ENCODE measurements at regions not wholly inside any gene's neighbourhood (a gene's known extent, or its start where the extent isn't known, plus 50 kb on each side); places are given as distances from the start of the nearest gene placed in this dataset.

- no peak for ATAC-seq (ENCODE audit: low FRiP score in 2 of 2)
- H3K27me3 ChIP-seq: no peaks in the 10 kb centered on the region
- peaks cover 0 to 18% (median 0%) of the 10 kb centered on the region in 4 donors for H3K9me3 ChIP-seq
- no peak overlapping the region for H3K4me3 ChIP-seq
- H3K27ac ChIP-seq: no peak overlapping the region
- H3K36me3 ChIP-seq: no peaks in the 10 kb centered on the region
- no peak for DNase-seq
- 86% methylated on average over 7 of the region's 7 CpGs; no CpG with 5 or more reads in 1 of the 2 donors for WGBS, 2 donors
- no peaks in the 10 kb centered on the region for H3K4me1 ChIP-seq
- TF ChIP-seq POLR2AphosphoS5 (IDR thresholded peaks at IDR 0.05) (no peak), EP300 (IDR thresholded peaks at IDR 0.05) (no peak)
Observed at GRCh38 chrX:122906726-122907125, 277.4 kb upstream of the GRIA3 start.

- TF ChIP-seq CTCF (IDR thresholded peaks at IDR 0.05) (no peak), EP300 (IDR thresholded peaks at IDR 0.05) (no peak), POLR2AphosphoS5 (IDR thresholded peaks at IDR 0.05) (no peak), POLR2A (IDR thresholded peaks at IDR 0.05) (no peak)
- no peak overlapping the region for H3K27ac ChIP-seq
- no peak overlapping the region for H3K4me3 ChIP-seq
- H3K4me1 ChIP-seq: no peaks in the 10 kb centered on the region
- no peak for ATAC-seq (ENCODE audit: low FRiP score in 2 of 2)
- peaks cover 0 to 18% (median 0%) of the 10 kb centered on the region in 4 donors for H3K9me3 ChIP-seq
- H3K27me3 ChIP-seq: no peaks in the 10 kb centered on the region
- no peak for DNase-seq
- no peaks in the 10 kb centered on the region for H3K36me3 ChIP-seq
- WGBS, 2 donors: 54 to 83% methylated on average over 1 of the region's 1 CpG
Observed at GRCh38 chrX:122907375-122907774, 276.7 kb upstream of the GRIA3 start.

- no peak overlapping the region for H3K4me3 ChIP-seq
- TF ChIP-seq POLR2A (IDR thresholded peaks at IDR 0.05) (no peak), EP300 (IDR thresholded peaks at IDR 0.05) (no peak), POLR2AphosphoS5 (IDR thresholded peaks at IDR 0.05) (no peak), CTCF (IDR thresholded peaks at IDR 0.05) (no peak)
- no peaks in the 10 kb centered on the region for H3K36me3 ChIP-seq
- ATAC-seq (ENCODE audit: low FRiP score in 2 of 2) (no peak), DNase-seq (no peak)
- no peaks in the 10 kb centered on the region for H3K4me1 ChIP-seq
- WGBS, 2 donors: 48 to 82% methylated on average over 2 of the region's 2 CpGs
- H3K27me3 ChIP-seq: no peaks in the 10 kb centered on the region
- H3K9me3 ChIP-seq: peaks cover 0 to 18% (median 0%) of the 10 kb centered on the region in 4 donors
- no peak overlapping the region for H3K27ac ChIP-seq
Observed at GRCh38 chrX:122910697-122911096, 273.4 kb upstream of the GRIA3 start.

- Histone ChIP-seq H3K4me3 (no peak overlapping the region), H3K27me3 (no peaks in the 10 kb centered on the region), H3K36me3 (no peaks in the 10 kb centered on the region), H3K27ac (no peak overlapping the region), H3K9me3 (peaks cover 0 to 10% (median 0%) of the 10 kb centered on the region in 4 donors), H3K4me1 (no peaks in the 10 kb centered on the region)
- WGBS, 2 donors: 69 to 91% methylated on average over 1 of the region's 1 CpG
- DNase-seq: no peak
- no peak for ATAC-seq (ENCODE audit: low FRiP score in 2 of 2)
- TF ChIP-seq POLR2AphosphoS5 (IDR thresholded peaks at IDR 0.05) (no peak), EP300 (IDR thresholded peaks at IDR 0.05) (no peak), POLR2A (IDR thresholded peaks at IDR 0.05) (no peak), CTCF (IDR thresholded peaks at IDR 0.05) (no peak)
Observed at GRCh38 chrX:122913134-122913533, 270.9 kb upstream of the GRIA3 start.

GRCh38 chrX:122913764-122914163, 270.3 kb upstream of the GRIA3 start:
- peak in 1 of 2 donors; percentile 49 for ATAC-seq (ENCODE audit: low FRiP score in 2 of 2)
- DNase-seq: no peak
- no peak overlapping the region for H3K4me3 ChIP-seq
- no peaks in the 10 kb centered on the region for H3K36me3 ChIP-seq
- no peak for TF ChIP-seq POLR2AphosphoS5 (IDR thresholded peaks at IDR 0.05)
- no peaks in the 10 kb centered on the region for H3K27me3 ChIP-seq
- peaks cover 0 to 10% (median 0%) of the 10 kb centered on the region in 4 donors for H3K9me3 ChIP-seq
- WGBS, 2 donors: 67% methylated on average over 1 of the region's 1 CpG; no CpG with 5 or more reads in 1 of the 2 donors
- no peak overlapping the region for H3K27ac ChIP-seq
- H3K4me1 ChIP-seq: no peaks in the 10 kb centered on the region

- Histone ChIP-seq H3K4me3 (no peak overlapping the region), H3K27me3 (no peaks in the 10 kb centered on the region), H3K27ac (no peak overlapping the region), H3K4me1 (no peaks in the 10 kb centered on the region), H3K9me3 (peaks cover 0 to 10% (median 0%) of the 10 kb centered on the region in 4 donors), H3K36me3 (no peaks in the 10 kb centered on the region)
- no peak for DNase-seq
- peak in 1 of 2 donors; percentile 68 for ATAC-seq (ENCODE audit: low FRiP score in 2 of 2)
- 94% methylated on average over 5 of the region's 5 CpGs; no CpG with 5 or more reads in 1 of the 2 donors for WGBS, 2 donors
- TF ChIP-seq POLR2A (IDR thresholded peaks at IDR 0.05): no peak
- no peak for TF ChIP-seq POLR2AphosphoS5 (IDR thresholded peaks at IDR 0.05)
- TF ChIP-seq EP300 (IDR thresholded peaks at IDR 0.05): no peak
- TF ChIP-seq CTCF (IDR thresholded peaks at IDR 0.05): no peak
Observed at GRCh38 chrX:122914256-122914655, 269.8 kb upstream of the GRIA3 start.
